Natural killer cell (primary cell): ENCODE measurements at regions not wholly inside any gene's neighbourhood (a gene's known extent, or its start where the extent isn't known, plus 50 kb on each side); places are given as distances from the start of the nearest gene placed in this dataset.

Source experiments
- ATAC-seq, 3 donors: fragments of 150-1000 bp in 2 of 3; fragments of 200-7000 bp in 1 of 3; cut with Tn5 transposase; 1 replicate in 1 of 3; 2 replicates in 2 of 3; pipeline ENCODE4 v1.10.0; 2021; ENCODE audit warnings: mild to moderate bottlenecking in 2 of 3, moderate library complexity in 2 of 3
- DNase-seq, 2 donors: peaks; one replicate each; pipeline versions ENCODE4 v3.0.0 to v3.0.0-alpha.2; 2013 to 2021; ENCODE audit warnings: mixed read lengths in 1 of 2
- H3K27ac ChIP-seq: one replicate; pipeline ENCODE4 v1.5.1; 2013; ENCODE audit warnings: mild to moderate bottlenecking, low read length
- H3K27me3 ChIP-seq: one replicate; pipeline ENCODE4 v1.6.1; 2013; ENCODE audit warnings: low read length; ENCODE audit not compliant: control insufficient read depth, insufficient read depth
- H3K36me3 ChIP-seq: one replicate; pipeline ENCODE4 v1.6.1; 2013; ENCODE audit warnings: low read length; ENCODE audit not compliant: control insufficient read depth, insufficient read depth
- H3K4me1 ChIP-seq: one replicate; pipeline ENCODE4 v1.6.1; 2013; ENCODE audit warnings: low read length; ENCODE audit not compliant: control insufficient read depth, insufficient read depth
- H3K4me3 ChIP-seq: one replicate; pipeline ENCODE4 v1.5.1; 2013; ENCODE audit warnings: low read length
- H3K9me3 ChIP-seq: one replicate; pipeline ENCODE4 v1.6.1; 2013; ENCODE audit warnings: low read length; ENCODE audit not compliant: control insufficient read depth, insufficient read depth
- H3K27ac Mint-ChIP-seq, 2 donors: one replicate each; pipeline ENCODE4 v1.8.0; 2022; ENCODE audit warnings: mild to moderate bottlenecking in 2 of 2, mixed read lengths in 2 of 2, moderate library complexity in 1 of 2
- H3K27me3 Mint-ChIP-seq, 2 donors: one replicate each; pipeline ENCODE4 v1.8.0; 2022; ENCODE audit warnings: low read depth in 2 of 2, mixed read lengths in 2 of 2
- H3K36me3 Mint-ChIP-seq: one replicate; pipeline ENCODE4 v1.8.0; 2022; ENCODE audit warnings: mixed read lengths
- H3K4me1 Mint-ChIP-seq, 2 donors: one replicate each; pipeline ENCODE4 v1.8.0; 2022; ENCODE audit warnings: mixed read lengths in 2 of 2
- H3K4me3 Mint-ChIP-seq: one replicate; pipeline ENCODE4 v1.8.0; 2022; ENCODE audit warnings: mild to moderate bottlenecking, moderate library complexity, mixed read lengths
- H3K9me3 Mint-ChIP-seq, 2 donors: one replicate each; pipeline ENCODE4 v1.8.0; 2022; ENCODE audit warnings: mixed read lengths in 2 of 2
- WGBS: methylation state at CpG from one replicate; pipeline ENCODE4 v1.1.7; 2013; ENCODE audit warnings: missing lambda C conversion rate; ENCODE audit not compliant: insufficient coverage; 5-methylcytosine and 5-hydroxymethylcytosine counted together
- intact Hi-C: fragments of 100-400 bp; cut with micrococcal nuclease; formaldehyde crosslinking; loops from one replicate; pipeline ENCODE4 v1.14.2; 2022
- TF ChIP-seq, protein P1 (sequence below): fragments of 200-600 bp; IDR thresholded peaks from one replicate; pipeline ENCODE4 v1.8.0; 2022; ENCODE audit warnings: antibody characterized with exemption

DNA sequence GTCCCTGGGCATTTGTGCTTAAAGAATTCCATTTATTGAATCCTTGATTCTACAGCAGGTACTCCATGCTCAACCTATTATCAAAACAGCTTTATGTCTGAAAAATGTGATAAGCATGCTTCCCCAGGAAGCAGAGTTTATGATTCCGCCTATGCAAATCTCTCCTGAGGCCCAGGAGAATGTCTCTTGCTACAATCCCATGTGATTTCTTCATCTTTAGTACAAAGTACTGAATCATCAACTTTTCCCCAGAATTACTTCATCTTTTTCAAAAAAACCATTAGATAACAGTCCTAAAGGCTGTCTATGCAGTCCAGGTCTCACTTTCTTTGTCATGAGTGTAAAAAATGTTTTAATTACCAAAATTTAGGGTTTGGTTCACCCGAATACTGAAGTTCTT is 130.2 kb upstream of the ADAMTSL1 start:
- Mint-ChIP-seq H3K36me3 (no peaks in the 10 kb centered on the region), H3K4me3 (no peak overlapping the region), H3K4me1 (no peaks in the 10 kb centered on the region), H3K27ac (no peak overlapping the region), H3K9me3 (peaks cover 7 to 12% of the 10 kb centered on the region in 2 donors), H3K27me3 (no peaks in the 10 kb centered on the region)
- no peaks in the 10 kb centered on the region for H3K9me3 ChIP-seq
- no peaks in the 10 kb centered on the region for H3K27me3 ChIP-seq
- TF ChIP-seq, protein P1, sequence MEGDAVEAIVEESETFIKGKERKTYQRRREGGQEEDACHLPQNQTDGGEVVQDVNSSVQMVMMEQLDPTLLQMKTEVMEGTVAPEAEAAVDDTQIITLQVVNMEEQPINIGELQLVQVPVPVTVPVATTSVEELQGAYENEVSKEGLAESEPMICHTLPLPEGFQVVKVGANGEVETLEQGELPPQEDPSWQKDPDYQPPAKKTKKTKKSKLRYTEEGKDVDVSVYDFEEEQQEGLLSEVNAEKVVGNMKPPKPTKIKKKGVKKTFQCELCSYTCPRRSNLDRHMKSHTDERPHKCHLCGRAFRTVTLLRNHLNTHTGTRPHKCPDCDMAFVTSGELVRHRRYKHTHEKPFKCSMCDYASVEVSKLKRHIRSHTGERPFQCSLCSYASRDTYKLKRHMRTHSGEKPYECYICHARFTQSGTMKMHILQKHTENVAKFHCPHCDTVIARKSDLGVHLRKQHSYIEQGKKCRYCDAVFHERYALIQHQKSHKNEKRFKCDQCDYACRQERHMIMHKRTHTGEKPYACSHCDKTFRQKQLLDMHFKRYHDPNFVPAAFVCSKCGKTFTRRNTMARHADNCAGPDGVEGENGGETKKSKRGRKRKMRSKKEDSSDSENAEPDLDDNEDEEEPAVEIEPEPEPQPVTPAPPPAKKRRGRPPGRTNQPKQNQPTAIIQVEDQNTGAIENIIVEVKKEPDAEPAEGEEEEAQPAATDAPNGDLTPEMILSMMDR = no peak
- no peak overlapping the region for H3K27ac ChIP-seq
- H3K4me1 ChIP-seq = no peaks in the 10 kb centered on the region
- H3K36me3 ChIP-seq = no peaks in the 10 kb centered on the region
- no peak for DNase-seq
- H3K4me3 ChIP-seq = no peak overlapping the region
- 76% methylated on average over 1 of the region's 2 CpGs for WGBS
- no peak for ATAC-seq
- intact Hi-C loops = no loop called here

DNA sequence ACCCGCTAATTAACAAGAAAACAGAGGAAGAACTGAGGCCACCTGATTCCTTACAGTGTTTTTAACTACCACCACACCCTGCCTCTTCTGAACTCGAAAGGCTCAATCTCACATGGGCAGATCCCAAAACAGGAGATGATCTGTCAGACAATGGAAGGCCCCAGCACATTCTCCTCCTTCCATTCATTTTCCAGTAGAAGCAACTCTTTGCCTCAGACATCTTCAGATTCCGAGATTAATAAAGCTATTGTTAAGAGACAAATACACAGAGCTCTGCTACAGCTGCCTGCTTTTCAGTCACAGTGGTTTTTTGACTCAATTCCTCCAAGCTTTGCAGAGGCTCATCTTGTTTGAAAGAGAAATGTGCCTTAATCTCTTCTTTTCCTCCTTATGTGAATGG is 127.2 kb upstream of the ADAMTSL1 start:
- Mint-ChIP-seq H3K27ac (no peak overlapping the region), H3K4me3 (no peak overlapping the region), H3K36me3 (no peaks in the 10 kb centered on the region), H3K27me3 (no peaks in the 10 kb centered on the region), H3K9me3 (peaks cover 2 to 5% of the 10 kb centered on the region in 2 donors), H3K4me1 (no peaks in the 10 kb centered on the region)
- intact Hi-C loops = no loop called here
- H3K9me3 ChIP-seq = no peaks in the 10 kb centered on the region
- DNase-seq = no peak
- no peak overlapping the region for H3K27ac ChIP-seq
- 83% methylated on average over 3 of the region's 3 CpGs for WGBS
- TF ChIP-seq, protein P1 = no peak
- ATAC-seq = no peak
- no peaks in the 10 kb centered on the region for H3K27me3 ChIP-seq
- no peak overlapping the region for H3K4me3 ChIP-seq
- no peaks in the 10 kb centered on the region for H3K4me1 ChIP-seq
- H3K36me3 ChIP-seq = no peaks in the 10 kb centered on the region

DNA sequence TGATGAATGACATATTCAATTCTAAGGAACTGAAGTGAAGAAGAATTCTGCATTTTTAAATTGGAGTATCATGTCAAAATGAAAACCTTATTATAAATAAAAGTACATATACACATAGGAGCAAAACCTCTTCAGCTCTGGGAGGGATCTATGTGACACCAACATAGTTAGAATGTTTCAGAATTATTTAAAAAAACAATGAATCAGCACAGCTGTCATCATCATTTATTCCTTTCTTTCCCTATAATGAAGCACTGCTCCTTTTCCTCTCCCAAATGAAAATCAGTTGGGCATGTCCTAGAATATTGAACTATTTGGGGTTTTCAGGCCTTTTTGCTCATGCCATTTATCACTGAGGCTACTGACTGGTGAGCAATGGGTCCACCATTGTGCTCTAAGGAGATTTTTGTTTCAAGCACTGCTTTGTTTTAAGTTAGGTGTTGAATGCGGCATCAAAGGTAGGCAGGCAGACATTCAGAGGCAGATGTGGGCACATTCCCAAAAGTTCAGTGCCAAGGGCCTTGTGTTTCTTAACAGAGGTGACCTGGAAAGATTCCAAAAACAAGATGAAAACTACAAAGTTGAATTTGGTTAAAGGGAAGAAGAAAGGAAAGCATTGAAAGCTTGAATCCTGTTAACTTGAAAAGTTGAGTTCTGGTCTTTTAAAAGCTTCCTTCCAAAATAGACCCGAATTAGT is 126.4 kb upstream of the ADAMTSL1 start:
- WGBS = 100% methylated on average over 1 of the region's 2 CpGs
- intact Hi-C loops = no loop called here
- peaks cover 2 to 5% of the 10 kb centered on the region in 2 donors for H3K9me3 Mint-ChIP-seq

More for the DNA sequence above, 126.4 kb upstream of the ADAMTSL1 start:
- Histone ChIP-seq H3K36me3 (no peaks in the 10 kb centered on the region), H3K27ac (no peak overlapping the region), H3K4me1 (no peaks in the 10 kb centered on the region), H3K9me3 (no peaks in the 10 kb centered on the region), H3K27me3 (no peaks in the 10 kb centered on the region), H3K4me3 (no peak overlapping the region)
- no peak for ATAC-seq
- Mint-ChIP-seq H3K4me1 (no peaks in the 10 kb centered on the region), H3K27me3 (no peaks in the 10 kb centered on the region), H3K4me3 (no peak overlapping the region), H3K27ac (no peak overlapping the region), H3K36me3 (no peaks in the 10 kb centered on the region)
- DNase-seq = no peak
- TF ChIP-seq, protein P1 = no peak
